AG09309 (cell line): ENCODE measurements at regions not wholly inside any gene's neighbourhood (a gene's known extent, or its start where the extent isn't known, plus 50 kb on each side); places are given as distances from the start of the nearest gene placed in this dataset.

Experiments used
- DNase-seq: peaks from one replicate; pipeline ENCODE4 v3.0.0-alpha.2; 2010; ENCODE audit warnings: low read depth
- H3K4me3 ChIP-seq: 2 replicates; pipeline ENCODE4 v1.5.1; 2011; ENCODE audit warnings: mild to moderate bottlenecking, low read depth, low read length, moderate library complexity; ENCODE audit not compliant: control insufficient read depth
- CTCF ChIP-seq: IDR thresholded peaks from 2 replicates; pipeline ENCODE4 v1.5.1; 2011; ENCODE audit warnings: mild to moderate bottlenecking, low read depth, low read length, inconsistent platforms; ENCODE audit not compliant: insufficient read depth, control insufficient read depth; ENCODE audit errors: missing control alignments

- no peak overlapping the region for H3K4me3 ChIP-seq
- no peak for DNase-seq
- no peak for TF ChIP-seq CTCF
Measured at GRCh38 chr1:38440402-38440801, 393.8 kb upstream of the POU3F1 start.

- H3K4me3 ChIP-seq = no peak overlapping the region
- no peak for TF ChIP-seq CTCF
- no peak for DNase-seq
Measured at GRCh38 chr1:38436749-38437148, 390.2 kb upstream of the POU3F1 start.

- no peak for DNase-seq
- no peak overlapping the region for H3K4me3 ChIP-seq
- no peak for TF ChIP-seq CTCF
Measured at GRCh38 chr1:38436006-38436405, 389.4 kb upstream of the POU3F1 start.

- H3K4me3 ChIP-seq = no peak overlapping the region
- DNase-seq = no peak
- no peak for TF ChIP-seq CTCF
Measured at GRCh38 chr1:38433084-38433722, 386.6 kb upstream of the POU3F1 start.

GRCh38 chr1:38431535-38432376 lies 385.2 kb upstream of the POU3F1 start:
- DNase-seq = no peak
- no peak overlapping the region for H3K4me3 ChIP-seq
- no peak for TF ChIP-seq CTCF

GRCh38 chr1:38430949-38431348 lies 384.4 kb upstream of the POU3F1 start:
- TF ChIP-seq CTCF = no peak
- no peak for DNase-seq
- H3K4me3 ChIP-seq = no peak overlapping the region
